GM19395 (cell line): ENCODE measurements at regions not wholly inside any gene's neighbourhood (a gene's known extent, or its start where the extent isn't known, plus 50 kb on each side); places are given as distances from the start of the nearest gene placed in this dataset.
A peak's percentile ranks its signal among the peaks of the same experiment; 100 is the strongest.

ENCODE experiments used
- ATAC-seq: cut with Tn5 transposase; IDR thresholded peaks from one replicate; pipeline ENCODE4 v1.9.1; 2021; ENCODE audit warnings: mild to moderate bottlenecking, moderate library complexity; ENCODE audit not compliant: unreplicated experiment

- no peak for ATAC-seq
Observed at GRCh38 chr2:181114021-181114420, 133.6 kb downstream of the UBE2E3 start.

- no peak for ATAC-seq
Observed at GRCh38 chr2:181116261-181116660, 135.9 kb downstream of the UBE2E3 start.

GRCh38 chr2:181117206-181117925 is 137.0 kb downstream of the UBE2E3 start:
- no peak for ATAC-seq

- no peak for ATAC-seq
Observed at GRCh38 chr2:181120625-181121024, 140.2 kb downstream of the UBE2E3 start.

- ATAC-seq = no peak
Observed at GRCh38 chr2:181121996-181122395, 141.6 kb downstream of the UBE2E3 start.

- no peak for ATAC-seq
Observed at GRCh38 chr2:181122601-181123000, 142.2 kb downstream of the UBE2E3 start.

GRCh38 chr2:181123798-181124231 is 143.4 kb downstream of the UBE2E3 start:
- ATAC-seq = peak; percentile 93

GRCh38 chr2:181124497-181124896 is 144.1 kb downstream of the UBE2E3 start:
- ATAC-seq = no peak

GRCh38 chr2:181125359-181125758 is 145.0 kb downstream of the UBE2E3 start:
- ATAC-seq = no peak

GRCh38 chr2:181126311-181126868 is 146.0 kb downstream of the UBE2E3 start:
- no peak for ATAC-seq

GRCh38 chr2:181128199-181128598 is 147.8 kb downstream of the UBE2E3 start:
- ATAC-seq = peak; percentile 77

GRCh38 chr2:181129364-181130056 is 149.1 kb downstream of the UBE2E3 start:
- no peak for ATAC-seq

- ATAC-seq = no peak
Observed at GRCh38 chr2:181130686-181131085, 150.3 kb downstream of the UBE2E3 start.

- ATAC-seq = no peak
Observed at GRCh38 chr2:181131584-181131983, 151.2 kb downstream of the UBE2E3 start.

- ATAC-seq = no peak
Observed at GRCh38 chr2:181138816-181139215, 158.4 kb downstream of the UBE2E3 start.

- no peak for ATAC-seq
Observed at GRCh38 chr2:181139831-181140230, 159.4 kb downstream of the UBE2E3 start.

GRCh38 chr2:181140414-181140813 is 160.0 kb downstream of the UBE2E3 start:
- ATAC-seq = no peak

GRCh38 chr2:181140928-181141327 is 160.5 kb downstream of the UBE2E3 start:
- ATAC-seq = no peak

GRCh38 chr2:181141676-181142075 is 161.3 kb downstream of the UBE2E3 start:
- no peak for ATAC-seq

- ATAC-seq = peak; percentile 66
Observed at GRCh38 chr2:181142514-181142913, 162.1 kb downstream of the UBE2E3 start.

GRCh38 chr2:181143790-181144300 is 163.4 kb downstream of the UBE2E3 start:
- ATAC-seq = no peak

- no peak for ATAC-seq
Observed at GRCh38 chr2:181145645-181146044, 165.2 kb downstream of the UBE2E3 start.
